Dermis blood vessel endothelial cell (primary cell): ENCODE measurements at regions not wholly inside any gene's neighbourhood (a gene's known extent, or its start where the extent isn't known, plus 50 kb on each side); places are given as distances from the start of the nearest gene placed in this dataset.

Experiments
- DNase-seq: peaks from one replicate; pipeline ENCODE4 v3.0.0; 2010

DNA sequence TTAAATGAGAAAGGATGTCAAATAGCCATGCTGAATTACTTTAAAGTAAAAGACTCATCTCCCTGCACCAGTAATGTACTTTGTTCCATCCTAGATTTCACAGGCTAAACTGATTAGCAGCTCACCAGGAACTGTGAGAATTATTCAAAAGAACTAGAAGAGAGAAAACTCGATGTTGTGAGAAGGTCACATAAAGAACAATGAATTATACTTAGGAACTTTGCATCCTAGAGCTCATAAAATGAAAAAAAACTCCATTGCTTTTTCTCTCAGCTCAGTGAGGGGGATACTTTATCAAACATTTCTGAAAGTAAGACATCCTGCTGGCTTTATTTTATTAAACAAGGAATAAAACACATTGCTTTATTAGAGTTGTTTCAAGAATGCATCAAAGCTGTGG is 278.5 kb downstream of the MRPL39 start:
- no peak for DNase-seq

DNA sequence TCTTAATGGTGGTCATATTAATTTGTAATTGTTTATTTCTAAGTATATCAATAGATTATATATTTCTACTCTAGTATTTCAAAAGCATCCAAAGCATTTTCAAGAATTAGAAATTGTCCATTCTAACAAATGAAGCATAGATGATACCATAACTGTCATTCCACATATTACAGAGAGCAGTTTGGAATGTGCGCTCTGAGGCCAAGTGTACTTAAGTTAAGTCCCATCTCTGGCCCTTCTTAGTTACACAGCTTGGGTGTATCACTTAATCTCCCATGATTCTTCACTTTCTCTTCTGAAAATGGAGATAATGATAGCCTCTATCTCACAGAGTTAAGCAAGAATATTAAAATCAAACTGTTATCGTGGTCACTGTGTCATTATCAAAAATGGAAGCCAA is 281.1 kb downstream of the MRPL39 start:
- no peak for DNase-seq

DNA sequence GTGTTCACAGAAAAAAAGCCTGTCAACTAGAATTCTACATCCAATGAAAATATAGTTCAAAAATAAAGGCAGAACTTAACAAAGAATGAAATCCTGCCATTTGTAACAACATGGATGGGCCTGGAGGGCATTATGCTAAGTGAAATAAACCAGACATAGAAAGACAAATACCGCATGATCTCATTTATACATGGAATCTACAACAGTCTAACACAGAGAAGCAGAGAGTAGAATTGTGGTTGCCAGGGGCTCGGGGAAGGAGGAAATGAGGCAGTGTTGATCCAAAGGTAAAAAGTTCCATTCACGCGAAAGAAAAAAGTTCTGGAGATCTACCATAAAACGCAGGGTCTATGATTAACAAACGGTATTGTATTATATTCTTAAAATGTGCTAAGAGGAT is 282.6 kb downstream of the MRPL39 start:
- DNase-seq: no peak

DNA sequence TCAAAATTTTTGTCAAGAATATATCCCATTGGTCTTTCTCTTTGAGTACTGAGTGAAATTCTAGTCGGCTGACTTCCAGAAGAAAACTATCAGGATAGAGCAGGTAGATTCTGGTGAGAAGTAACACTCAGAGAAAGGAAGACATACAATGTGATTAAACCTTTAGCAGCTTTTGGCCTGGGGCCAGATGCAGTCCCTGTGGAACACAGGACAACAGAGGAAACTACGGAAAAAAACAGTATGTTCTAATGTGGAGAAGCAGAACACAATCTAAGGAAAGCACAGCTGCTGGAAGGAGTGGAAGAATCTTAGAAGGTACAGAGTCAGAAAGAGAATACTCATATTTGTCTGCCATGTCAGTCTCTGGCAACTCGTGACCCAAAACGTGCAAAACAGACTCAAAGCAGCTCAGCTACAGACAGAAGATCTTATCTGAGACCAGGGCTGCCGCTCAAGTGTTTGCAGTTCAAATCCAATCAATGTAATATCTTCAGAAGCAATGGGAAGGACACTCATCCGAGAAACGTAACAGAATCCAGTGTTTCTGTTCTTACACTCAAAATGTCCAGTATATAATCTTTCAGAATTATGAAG is 283.8 kb downstream of the MRPL39 start:
- DNase-seq: no peak

DNA sequence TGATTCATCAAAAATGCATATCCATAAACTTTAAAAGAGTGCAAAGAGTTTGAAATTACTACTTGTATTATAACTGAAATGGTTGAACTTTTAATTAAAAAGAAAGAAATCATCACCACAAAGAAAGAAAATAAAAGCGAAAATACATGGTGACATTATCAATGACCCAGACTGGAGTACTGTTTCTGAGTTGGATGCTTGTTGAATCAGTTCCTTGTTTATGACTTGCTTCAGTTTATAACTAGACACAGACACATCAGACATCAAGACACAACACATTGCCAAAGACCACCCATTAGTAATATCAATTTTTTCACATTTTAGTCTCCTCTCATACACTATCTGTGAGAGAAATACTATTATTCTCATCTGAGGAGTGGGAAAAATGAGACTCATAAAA is 293.0 kb downstream of the MRPL39 start:
- no peak for DNase-seq

DNA sequence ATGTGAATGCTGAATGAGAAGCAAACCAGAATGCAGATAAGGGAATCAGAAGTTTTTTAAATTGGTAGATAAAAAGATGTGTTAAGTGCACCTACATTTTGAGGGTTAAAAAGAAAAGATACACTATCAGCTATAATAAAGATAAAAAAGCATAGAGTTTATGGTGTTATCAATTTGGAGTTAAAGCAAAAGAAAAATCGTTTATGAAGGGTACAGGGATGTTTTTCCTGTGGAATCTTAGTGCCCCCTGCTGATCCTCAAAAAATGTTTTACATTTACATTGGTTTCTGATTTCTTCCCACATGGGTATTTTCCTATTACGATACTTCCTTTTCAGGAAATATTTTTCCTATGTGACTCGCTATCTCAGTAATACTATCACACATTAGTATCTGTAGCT is 293.5 kb downstream of the MRPL39 start:
- no peak for DNase-seq

DNA sequence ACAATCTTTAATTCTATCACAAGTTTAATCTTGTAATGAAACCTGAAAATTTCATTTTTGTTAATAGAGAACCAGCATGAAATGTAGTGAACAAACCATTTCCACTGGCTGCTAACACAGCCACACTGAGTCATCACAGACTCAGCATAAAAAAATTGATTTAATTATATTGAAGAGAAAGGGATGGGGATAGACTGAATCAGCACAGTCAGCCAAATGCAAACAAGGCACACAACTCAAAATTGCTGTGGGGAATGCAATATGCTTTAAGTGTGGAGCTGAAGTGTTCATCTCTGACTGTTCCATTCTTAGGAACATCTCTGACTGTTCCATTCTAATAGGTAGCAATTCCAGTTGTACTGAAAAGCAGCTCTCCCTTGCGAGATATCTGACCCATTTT is 299.8 kb downstream of the MRPL39 start:
- no peak for DNase-seq

DNA sequence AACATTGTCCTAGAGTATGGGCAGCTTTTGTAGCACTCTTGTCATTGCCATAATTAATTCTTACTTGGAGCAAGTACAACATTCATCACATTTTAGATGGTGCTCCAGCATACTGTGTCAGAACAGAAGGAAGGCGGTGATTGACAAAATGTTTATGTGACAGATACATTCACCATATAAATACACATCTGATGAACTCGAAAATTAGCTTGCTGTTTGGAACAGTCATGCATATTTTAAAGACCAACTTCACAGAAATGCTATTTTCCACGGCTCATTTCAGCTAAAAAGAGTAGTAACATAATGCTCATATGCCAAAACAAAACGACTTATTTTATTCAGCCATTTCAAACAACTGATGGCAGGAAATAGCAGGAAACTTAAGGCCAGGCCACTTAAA is 302.7 kb downstream of the MRPL39 start:
- DNase-seq: no peak

DNA sequence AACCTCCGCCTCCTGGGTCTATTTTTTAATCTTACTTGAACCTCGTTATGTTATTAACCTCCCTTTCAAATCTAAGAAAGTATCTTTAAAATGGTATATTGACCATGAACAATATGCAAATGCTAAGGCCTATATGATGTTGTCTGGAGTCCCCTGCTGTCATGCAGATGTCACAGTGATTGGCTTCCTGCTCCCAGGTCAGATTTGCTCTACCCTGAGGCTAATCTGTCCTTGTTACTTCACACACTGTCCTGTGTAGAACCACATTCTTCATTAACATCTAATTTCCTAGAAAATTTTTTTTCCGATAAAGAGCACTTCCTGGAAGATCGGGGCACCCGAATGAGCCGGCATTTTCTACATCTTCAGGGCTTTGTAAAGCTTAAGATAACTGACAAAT is 306.6 kb downstream of the MRPL39 start:
- no peak for DNase-seq

DNA sequence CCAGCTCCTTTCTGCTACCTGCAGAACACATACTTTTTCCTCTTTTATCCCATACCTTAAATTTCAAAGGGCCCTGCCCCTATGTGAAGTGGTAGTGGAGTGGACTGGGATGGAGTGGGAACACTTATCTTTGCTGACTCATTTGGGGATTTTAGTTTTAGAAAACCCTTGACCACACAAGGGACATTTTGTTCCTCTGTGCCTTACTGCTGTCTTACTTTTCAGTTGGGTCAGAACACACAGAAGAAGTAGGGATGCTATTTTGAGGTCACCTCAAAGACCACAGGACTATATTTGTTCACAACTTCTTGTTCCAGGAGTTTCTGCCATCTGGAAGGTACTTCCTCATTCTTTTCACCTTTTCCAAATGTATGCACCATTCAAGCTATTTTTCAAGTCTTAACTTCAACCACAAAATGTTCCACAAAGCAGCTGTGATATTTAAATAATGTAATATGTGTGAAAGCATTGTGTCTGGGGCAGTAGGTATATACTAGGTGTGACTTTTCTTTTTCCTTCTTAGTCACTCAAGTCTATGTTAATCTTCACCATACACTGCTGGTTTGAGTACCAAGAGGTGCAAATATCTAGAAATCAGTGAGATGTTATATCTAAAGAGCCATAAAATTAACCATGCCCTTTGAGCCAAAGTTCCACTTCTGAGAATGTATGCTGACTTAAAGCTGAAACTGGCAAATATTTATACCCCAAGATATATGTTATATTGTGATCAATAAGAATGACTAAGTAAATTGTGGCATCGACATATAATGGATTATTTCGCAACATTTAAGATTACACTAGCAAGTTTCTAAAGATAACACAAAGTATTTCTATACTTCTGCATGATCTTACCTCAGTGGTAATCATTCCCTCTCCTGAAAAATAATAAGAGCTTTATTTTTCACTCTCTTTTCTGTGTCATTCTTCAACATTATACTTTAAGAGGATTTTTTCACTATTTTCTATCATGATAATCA is 308.5 kb downstream of the MRPL39 start:
- DNase-seq: no peak

DNA sequence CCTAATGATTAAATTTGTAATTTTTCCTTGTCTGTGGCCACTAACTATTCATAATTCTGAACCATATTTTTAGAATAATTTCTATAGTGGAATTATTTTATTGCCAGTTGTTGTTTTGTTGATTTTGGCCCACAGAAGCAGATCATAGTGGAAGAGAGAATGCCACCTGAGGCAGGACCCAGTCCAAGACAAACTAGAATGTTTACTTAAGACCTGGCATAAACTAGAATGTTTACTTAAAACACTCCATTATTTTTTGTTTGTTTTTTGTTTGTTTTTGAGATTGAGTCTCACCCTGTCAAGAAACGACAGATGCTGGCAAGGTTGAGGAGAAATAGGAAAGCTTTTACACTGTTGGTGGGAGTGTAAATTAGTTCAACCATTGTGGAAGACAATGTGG is 310.2 kb downstream of the MRPL39 start:
- DNase-seq: no peak

DNA sequence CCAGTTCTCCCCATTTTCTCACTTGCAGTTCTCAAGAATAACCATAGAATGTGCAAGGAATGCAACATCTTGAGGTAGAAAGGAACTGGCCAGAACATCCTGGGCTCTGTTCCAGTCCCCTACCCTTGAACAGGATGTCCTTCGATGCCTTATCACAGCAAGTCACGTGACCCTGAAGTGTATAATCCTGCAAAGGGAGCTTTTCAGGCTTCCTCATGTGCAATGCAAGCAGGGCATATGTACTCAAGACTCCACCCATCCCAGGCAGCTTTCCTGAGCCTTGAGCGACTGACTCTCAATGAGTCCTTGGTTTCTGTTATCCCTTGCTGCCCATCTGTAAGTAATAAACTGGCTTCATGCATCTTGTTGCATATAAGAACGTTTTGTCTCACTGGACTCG is 311.0 kb downstream of the MRPL39 start:
- DNase-seq: no peak

DNA sequence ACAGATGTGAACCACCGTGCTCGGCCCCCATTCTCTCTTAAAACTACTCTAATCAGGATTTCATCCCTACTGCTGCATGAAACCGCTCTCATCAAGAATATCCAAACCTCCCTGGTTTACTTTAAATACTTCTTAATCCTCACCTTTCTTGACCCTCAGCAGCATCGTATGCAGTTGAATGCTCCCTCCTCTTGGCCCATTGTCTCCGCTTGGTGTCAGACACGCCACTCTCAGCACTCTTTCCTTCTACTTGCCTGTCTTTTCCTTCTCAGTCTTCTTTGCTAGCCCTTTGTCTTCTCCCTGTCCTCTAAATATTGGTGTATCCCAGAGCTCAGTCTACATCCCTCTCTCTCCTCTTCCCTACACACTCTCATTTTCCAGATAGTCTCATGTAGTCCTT is 314.9 kb downstream of the MRPL39 start:
- DNase-seq: no peak

DNA sequence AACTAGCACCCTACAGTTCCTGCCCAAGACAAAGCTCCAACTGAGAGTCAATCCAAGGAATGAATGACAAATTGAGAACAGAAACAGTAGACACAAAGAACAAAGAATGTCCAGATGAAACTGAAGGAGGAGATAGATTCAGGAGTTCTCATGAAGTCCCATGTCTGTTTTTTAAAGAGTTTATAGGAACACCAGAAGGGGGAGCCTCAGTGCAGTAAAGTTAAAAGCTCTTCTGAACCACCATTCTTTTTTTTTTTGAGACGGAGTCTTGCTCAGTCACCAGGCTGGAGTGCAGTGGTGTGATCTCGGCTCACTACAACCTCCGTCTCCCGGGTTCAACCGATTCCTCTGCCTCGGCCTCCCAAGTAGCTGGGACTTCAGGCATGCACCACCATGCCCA is 323.6 kb downstream of the MRPL39 start:
- DNase-seq: no peak

DNA sequence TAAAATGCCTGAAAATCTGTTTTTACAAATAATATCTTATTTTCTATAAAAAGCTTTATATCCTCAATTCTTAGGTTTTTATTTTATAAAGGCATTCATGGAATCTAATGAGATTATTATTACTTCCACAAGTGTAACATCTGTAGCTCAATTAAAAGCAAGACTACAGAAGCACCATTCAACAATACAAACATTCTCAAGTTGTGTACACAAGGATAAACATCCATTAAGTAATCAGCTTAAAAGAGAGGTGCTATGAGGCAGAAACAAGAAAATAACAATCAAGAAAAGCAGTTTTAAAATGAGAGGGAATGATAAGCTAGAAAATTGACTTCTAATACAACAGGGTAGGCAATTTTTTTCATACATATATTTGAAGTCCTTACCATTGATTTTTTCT is 326.1 kb downstream of the MRPL39 start:
- DNase-seq: no peak

DNA sequence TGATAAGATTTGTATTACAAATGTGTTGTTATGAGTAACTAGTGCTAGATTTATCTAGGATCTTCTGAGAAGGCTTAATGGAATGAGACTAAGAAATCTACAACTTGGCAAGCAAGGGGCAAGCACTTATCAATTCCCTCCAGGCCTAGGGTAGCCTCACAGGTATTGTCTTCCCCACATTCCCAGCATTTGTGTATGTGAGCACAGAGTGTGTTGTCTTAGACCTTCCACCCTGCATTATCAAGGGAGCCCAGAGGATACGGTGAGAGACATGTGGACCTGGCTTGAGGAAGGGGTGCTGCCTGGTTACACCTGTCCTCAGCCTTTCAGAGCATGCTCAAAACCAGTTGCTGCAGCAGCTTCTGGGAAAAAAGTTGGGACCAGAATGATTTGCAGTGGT is 327.2 kb downstream of the MRPL39 start:
- no peak for DNase-seq

DNA sequence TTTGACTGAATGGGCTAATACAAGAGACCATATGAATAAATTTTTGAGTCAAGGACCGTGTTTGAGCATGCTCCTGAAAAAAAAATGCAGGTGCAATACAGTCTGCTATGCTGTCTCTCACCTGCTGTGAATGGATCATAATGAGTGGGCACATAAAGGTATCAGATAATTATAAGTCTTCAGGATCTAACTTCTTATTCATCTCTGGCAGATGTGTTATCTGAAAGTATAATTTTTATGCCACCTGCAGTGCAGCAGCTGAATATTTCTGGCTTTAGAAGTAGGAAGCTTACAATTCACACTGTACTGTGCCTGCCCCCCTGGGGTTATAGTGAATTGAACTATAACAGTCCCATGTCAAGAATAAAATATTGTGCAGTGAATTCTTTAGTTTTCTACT is 333.3 kb downstream of the MRPL39 start:
- no peak for DNase-seq

DNA sequence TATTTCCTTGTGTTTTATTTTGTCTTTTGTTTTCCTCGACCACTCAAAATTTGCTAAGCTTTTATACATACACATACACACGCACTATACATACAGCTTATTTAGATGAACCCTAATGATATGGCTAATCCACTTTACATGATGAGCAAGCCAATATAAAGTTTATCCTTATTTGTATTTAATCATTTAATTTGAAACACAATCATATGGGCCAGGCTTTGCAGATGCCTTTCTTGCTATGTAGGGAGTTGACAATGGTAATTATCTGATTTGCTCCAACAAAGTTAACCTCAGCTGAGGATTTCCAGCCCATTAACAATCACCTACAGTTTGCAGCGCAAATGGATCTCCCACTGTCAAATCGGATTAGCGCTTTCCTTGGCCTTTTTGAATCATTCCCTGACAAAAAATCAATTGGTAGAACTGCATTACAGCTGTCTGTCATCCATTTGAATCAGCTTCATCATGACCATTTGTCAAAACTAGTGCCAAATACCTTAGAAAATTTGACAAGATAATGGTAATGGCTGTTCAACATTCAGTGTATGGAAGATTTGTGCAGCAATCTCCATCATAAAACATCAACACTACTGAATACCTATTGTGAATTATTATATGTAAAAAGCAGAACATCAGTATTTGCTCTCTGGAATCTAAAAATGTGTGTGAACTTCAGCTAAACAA is 352.6 kb downstream of the MRPL39 start:
- no peak for DNase-seq

DNA sequence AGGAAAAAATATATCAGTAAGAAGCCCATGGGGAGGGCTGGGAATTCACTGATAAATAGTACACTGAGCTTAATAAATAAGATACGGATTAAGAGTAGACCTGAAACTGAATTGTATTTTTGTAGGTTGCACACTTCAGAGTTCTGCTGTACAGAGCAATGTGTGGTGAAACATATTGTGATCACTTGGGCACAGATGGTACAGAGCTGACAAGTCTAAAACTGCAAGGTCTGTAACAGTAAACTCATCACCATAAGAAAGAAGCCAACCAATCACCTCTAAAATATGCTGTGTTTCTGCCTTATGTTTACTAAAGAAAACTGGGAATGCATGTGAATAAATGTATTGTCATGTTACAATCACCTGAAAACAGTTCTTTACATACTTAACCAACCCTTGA is 360.7 kb downstream of the MRPL39 start:
- no peak for DNase-seq

DNA sequence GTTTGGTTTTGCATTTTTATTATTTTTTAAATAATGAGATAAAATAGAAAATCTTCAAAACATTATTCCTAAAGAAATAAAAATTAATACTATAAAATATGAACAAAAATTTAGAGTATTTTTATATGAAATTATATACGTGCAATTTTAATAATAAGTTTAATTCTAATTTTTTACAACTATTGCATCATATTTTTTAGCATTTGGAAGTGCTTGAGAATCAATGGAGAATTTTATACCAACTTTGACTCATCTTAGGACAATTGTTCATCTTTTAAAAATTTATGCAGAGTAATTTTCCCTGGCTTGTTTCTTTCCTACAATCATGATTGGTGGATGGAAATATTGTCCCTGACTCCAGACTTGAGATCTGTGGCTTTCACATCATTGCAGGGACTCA is 362.5 kb downstream of the MRPL39 start:
- DNase-seq: no peak

DNA sequence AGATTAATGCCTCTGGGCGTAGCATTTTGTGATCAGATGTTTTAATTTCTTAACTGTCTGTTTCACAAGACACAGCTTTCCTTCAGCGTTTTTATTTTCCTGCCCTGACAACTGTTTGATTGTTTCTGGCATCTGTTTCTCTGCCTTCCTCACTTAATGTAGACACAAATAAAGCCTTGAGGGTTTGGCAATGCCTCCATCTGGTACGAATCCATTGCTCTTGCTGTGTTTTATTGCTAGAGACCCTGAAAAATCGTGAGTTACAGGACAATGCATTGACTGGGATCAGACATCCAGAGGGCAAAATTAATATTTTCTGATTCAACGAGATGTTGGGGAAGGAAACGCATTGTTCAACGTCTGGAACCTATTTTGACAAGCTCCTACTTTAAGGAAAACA is 363.5 kb downstream of the MRPL39 start:
- no peak for DNase-seq

DNA sequence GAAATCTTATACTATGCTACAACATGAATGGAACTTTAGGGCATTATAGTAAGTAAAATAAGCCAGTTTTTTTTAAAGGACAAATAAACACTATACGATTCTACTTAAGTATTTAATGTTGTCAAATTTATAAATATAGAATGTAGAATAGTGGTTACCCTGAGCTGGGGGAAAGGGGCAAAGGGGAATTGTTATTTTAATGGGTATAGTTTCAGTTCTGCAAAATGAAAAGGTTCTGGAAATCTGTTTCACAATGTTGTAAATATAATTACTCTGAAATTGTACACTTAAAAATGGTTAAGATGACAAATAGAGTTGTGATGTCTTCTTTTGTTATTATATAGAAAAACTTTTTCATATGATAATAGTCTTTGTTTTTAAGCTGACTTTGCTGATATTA is 366.3 kb downstream of the MRPL39 start:
- no peak for DNase-seq

DNA sequence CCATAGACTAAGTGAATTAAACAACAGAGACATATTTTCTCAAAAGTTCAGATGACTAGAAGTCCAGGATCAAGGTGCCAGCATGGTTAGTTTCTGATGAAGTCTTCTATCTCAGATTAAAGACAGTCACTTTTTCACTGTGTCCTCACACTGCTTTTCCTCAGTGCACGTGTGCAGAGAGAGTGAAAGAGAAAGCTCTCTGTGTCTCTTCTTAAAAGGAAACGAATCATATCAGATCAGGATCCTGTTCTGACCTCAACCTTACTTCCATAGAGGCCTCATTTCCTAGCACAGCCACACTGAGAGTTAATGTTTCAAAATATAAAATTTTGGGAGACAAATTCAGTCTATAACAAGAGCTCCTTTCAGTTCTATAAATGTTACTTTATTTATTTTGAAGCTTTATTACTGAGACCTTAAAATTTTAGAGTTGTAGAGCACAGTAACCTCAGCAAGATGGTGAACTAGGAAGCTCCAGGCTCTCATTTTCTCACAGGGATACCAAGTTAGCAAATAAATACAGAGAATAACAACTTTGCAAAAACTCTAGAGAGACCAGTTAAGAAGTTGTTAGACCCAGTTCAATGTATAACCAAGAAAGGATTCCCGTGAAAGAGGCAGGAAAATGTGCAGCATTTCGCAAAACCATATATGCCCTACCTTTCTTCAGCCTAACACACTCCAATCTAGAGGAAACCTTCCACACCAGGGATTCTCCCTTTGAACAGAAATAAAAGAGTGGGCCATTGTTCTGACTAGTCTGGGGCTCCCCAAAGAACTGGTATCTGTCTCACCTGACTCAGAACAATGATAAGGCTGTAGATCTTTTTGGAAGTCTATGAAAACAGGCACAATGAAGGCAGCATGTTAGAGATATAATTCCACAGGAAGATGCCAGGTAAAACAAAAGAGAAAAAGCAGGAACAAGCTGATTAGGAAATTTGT is 372.2 kb downstream of the MRPL39 start:
- no peak for DNase-seq
